K562 (cell line): ENCODE measurements at regions not wholly inside any gene's neighbourhood (a gene's known extent, or its start where the extent isn't known, plus 50 kb on each side); places are given as distances from the start of the nearest gene placed in this dataset.

ENCODE experiments used
- ATF1 ChIP-seq, 2 experiments: fragments of 450-650 bp in 1 of 2; IDR thresholded peaks; 2 replicates each; pipeline ENCODE4 v1.6.1; 2016; ENCODE audit warnings: missing compliant biosample characterization in 1 of 2, missing genetic modification characterization in 1 of 2
- BACH1 ChIP-seq: fragments of 200-800 bp; sonication (Bioruptor generic); IDR thresholded peaks from 2 replicates; pipeline ENCODE4 v1.6.1; 2016; ENCODE audit warnings: missing genetic modification characterization, missing compliant biosample characterization
- DEAF1 ChIP-seq: fragments of 450-650 bp; formaldehyde crosslinking; IDR thresholded peaks from 2 replicates; pipeline ENCODE4 v1.4.0; 2020; ENCODE audit warnings: mild to moderate bottlenecking, moderate library complexity
- HDAC2 ChIP-seq: fragments of 450-650 bp; IDR thresholded peaks from 2 replicates; pipeline ENCODE4 v1.6.1; 2016; ENCODE audit warnings: mild to moderate bottlenecking
- SIN3A ChIP-seq, 2 experiments: fragments of 150-350 bp in 1 of 2; IDR thresholded peaks; 2 replicates each; pipeline ENCODE4 v1.6.1; 2011 to 2016; ENCODE audit warnings: borderline replicate concordance in 2 of 2, low read depth in 2 of 2, low read length in 2 of 2, mild to moderate bottlenecking in 2 of 2, moderate library complexity in 2 of 2; ENCODE audit not compliant: control insufficient read depth in 1 of 2
- SMAD4 ChIP-seq: fragments of 250-450 bp; sonication (Bioruptor Pico); conservative IDR thresholded peaks from 2 replicates; pipeline ENCODE4 v1.8.0; 2021; ENCODE audit warnings: inconsistent platforms, mild to moderate bottlenecking, moderate library complexity
- TSHZ1 ChIP-seq: fragments of 250-450 bp; sonication (Bioruptor Pico); IDR thresholded peaks from 2 replicates; pipeline ENCODE4 v1.4.0; 2020; ENCODE audit warnings: mild to moderate bottlenecking, moderate library complexity
- ZBTB9 ChIP-seq: fragments of 450-650 bp; formaldehyde crosslinking; IDR thresholded peaks from 2 replicates; pipeline ENCODE4 v1.4.0; 2020; ENCODE audit warnings: mild to moderate bottlenecking, moderate library complexity
- ZNF212 ChIP-seq: fragments of 450-650 bp; formaldehyde crosslinking; IDR thresholded peaks from 2 replicates; pipeline ENCODE4 v1.4.0; 2020; ENCODE audit warnings: mild to moderate bottlenecking
- ZNF707 ChIP-seq: fragments of 250-450 bp; sonication (Bioruptor Pico); conservative IDR thresholded peaks from 2 replicates; pipeline ENCODE4 v1.8.0; 2022; ENCODE audit warnings: inconsistent platforms, mild to moderate bottlenecking, moderate library complexity

- TF ChIP-seq HDAC2 (no peak), ATF1 (CRISPR knock-in tag; IDR thresholded peaks at IDR 0.05) (no peak), ATF1 (tag; IDR thresholded peaks at IDR 0.05) (no peak), TSHZ1 (CRISPR knock-in tag) (no peak), DEAF1 (CRISPR knock-in tag) (no peak), ZNF212 (CRISPR knock-in tag) (no peak), BACH1 (tag) (no peak), ZNF707 (CRISPR knock-in tag) (no peak), ZBTB9 (CRISPR knock-in tag) (no peak), SMAD4 (CRISPR knock-in tag) (no peak), SIN3A (IDR thresholded peaks at IDR 0.05; ENCODE audit: borderline replicate concordance in 2 of 2, control insufficient read depth in 1 of 2, low read depth in 2 of 2, low read length in 2 of 2) (no peak)
These were observed 445.7 kb downstream of the AMY1C start for GRCh38 chr1:104195395-104195794.
